ENCODE measurements at regions not wholly inside any gene's neighbourhood (a gene's known extent, or its start where the extent isn't known, plus 50 kb on each side); places are given as distances from the start of the nearest gene placed in this dataset.
"Not testable (repeated sequence)": the region's sequence is repeated elsewhere in the genome, so short reads cannot be mapped to it uniquely, and the experiment has no call there.

GRCh38 chr20:52047811-52048764 is 143.5 kb downstream of the ZFP64 start:
- H3K4me3 ChIP-seq (ENCODE audit: low read depth, poor library complexity, severe bottlenecking): no peak overlapping the region
- no peak for TF ChIP-seq POLR2A (IDR thresholded peaks at IDR 0.05)
- no peak for TF ChIP-seq CTCF (IDR thresholded peaks at IDR 0.05)
- intact Hi-C loops (cut with DNase I; ENCODE audit: low total_unique reads): no loop called here
- 62 to 65% methylated on average over 19 of the region's 19 CpGs for WGBS, 2 donors
- DNase-seq (ENCODE audit: low spot score in 2 of 2): no peak

DNA sequence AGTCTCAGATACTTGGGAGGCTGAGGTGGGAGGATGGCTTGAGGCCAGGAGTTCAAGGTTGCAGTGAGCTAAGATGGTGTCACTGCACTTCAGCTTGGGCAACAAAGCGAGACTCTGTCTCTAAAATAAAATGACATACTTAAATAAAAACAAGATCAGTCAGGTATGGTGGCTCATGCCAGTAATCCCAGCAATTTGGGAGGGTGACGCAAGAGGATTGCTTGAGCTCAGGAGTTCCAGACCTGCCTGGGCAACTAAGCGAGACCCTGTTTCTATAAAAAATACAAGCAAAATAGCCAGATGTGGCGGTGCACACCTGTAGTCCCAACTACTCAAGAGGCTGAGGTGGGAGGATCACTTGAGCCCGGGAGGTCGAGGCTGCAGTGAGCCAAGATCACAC is 149.6 kb downstream of the ZFP64 start:
- no peak for TF ChIP-seq POLR2A (IDR thresholded peaks at IDR 0.05)
- no peak for TF ChIP-seq CTCF (IDR thresholded peaks at IDR 0.05)
- intact Hi-C loops (cut with DNase I; ENCODE audit: low total_unique reads): no loop called here
- 93 to 97% methylated on average over 6 of the region's 6 CpGs for WGBS, 2 donors
- H3K4me3 ChIP-seq (ENCODE audit: low read depth, poor library complexity, severe bottlenecking): no peak overlapping the region
- no peak for DNase-seq (ENCODE audit: low spot score in 2 of 2)

DNA sequence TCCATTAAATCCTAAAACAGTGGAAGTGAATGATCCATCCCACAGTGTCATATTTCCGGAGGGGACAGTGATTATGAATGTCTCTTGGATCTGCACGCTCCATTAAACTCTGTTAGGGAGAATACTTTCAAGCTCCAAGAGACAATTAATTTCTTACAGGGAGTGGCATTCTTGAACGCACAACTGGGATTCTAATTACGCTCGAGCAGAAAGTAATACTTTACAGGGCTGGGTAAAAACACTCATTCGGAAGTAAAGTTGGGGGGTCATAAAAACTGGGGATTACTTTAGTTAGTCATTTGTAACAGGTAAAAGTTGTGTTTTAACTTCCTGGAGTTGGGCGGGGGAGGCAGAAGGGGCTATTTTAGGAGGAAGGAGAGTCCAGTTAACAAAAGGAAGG is 151.8 kb downstream of the ZFP64 start:
- no peak overlapping the region for H3K4me3 ChIP-seq (ENCODE audit: low read depth, poor library complexity, severe bottlenecking)
- DNase-seq (ENCODE audit: low spot score in 2 of 2): no peak
- WGBS, 2 donors: 63% methylated on average over 7 of the region's 7 CpGs
- TF ChIP-seq POLR2A (IDR thresholded peaks at IDR 0.05) (no peak), CTCF (IDR thresholded peaks at IDR 0.05) (no peak)
- intact Hi-C loops (cut with DNase I; ENCODE audit: low total_unique reads): no loop called here

GRCh38 chr20:52038632-52039031 is 152.9 kb downstream of the ZFP64 start:
- DNase-seq (ENCODE audit: low spot score in 2 of 2); intact Hi-C loops (cut with DNase I; ENCODE audit: low total_unique reads); H3K4me3 ChIP-seq (ENCODE audit: low read depth, poor library complexity, severe bottlenecking): not testable (repeated sequence)
- WGBS, 2 donors: 95% methylated on average over 9 of the region's 9 CpGs

DNA sequence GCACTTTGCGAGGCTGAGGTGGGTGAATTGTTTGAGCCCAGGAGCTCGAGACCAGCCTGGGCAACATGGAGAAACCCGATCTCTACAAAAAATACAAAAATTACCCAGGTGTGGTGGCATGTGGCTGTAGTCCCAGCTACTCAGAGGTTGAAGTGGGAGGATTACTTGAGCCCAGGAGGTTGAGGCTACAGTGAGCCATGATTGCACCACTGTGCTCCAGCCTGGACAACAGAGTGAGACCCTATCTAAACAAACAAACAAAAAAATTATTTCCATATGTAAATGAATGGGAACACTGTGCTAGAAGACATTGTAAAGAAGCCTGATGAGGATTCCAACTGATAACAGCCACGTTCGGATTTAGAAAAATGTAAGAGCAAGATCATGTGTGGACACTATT is 154.2 kb downstream of the ZFP64 start:
- intact Hi-C loops (cut with DNase I; ENCODE audit: low total_unique reads): no loop called here
- WGBS, 2 donors: 93 to 97% methylated on average over 5 of the region's 5 CpGs

More for the DNA sequence above, 154.2 kb downstream of the ZFP64 start:
- TF ChIP-seq CTCF (IDR thresholded peaks at IDR 0.05) (no peak), POLR2A (IDR thresholded peaks at IDR 0.05) (no peak)
- H3K4me3 ChIP-seq (ENCODE audit: low read depth, poor library complexity, severe bottlenecking): no peak overlapping the region
- DNase-seq (ENCODE audit: low spot score in 2 of 2): no peak

Data from lower leg skin (tissue), 4 donors.